CD1c-positive myeloid dendritic cell (primary cell): ENCODE measurements at regions not wholly inside any gene's neighbourhood (a gene's known extent, or its start where the extent isn't known, plus 50 kb on each side); places are given as distances from the start of the nearest gene placed in this dataset.
"Not testable (repeated sequence)": the region's sequence is repeated elsewhere in the genome, so short reads cannot be mapped to it uniquely, and the experiment has no call there.

ENCODE experiments used
- DNase-seq: peaks from one replicate; pipeline ENCODE4 v3.0.0-alpha.2; 2016; ENCODE audit errors: extremely low spot score

GRCh38 chr10:7069706-7070105, 341.1 kb downstream of the SFMBT2 start:
- no peak for DNase-seq

GRCh38 chr10:7056216-7056615, 354.6 kb downstream of the SFMBT2 start:
- no peak for DNase-seq

GRCh38 chr10:7054915-7055314, 355.9 kb downstream of the SFMBT2 start:
- DNase-seq = no peak

GRCh38 chr10:7053195-7053594, 357.6 kb downstream of the SFMBT2 start:
- DNase-seq = no peak

- not testable (repeated sequence) for DNase-seq
Observed at GRCh38 chr10:7050024-7050423, 360.8 kb downstream of the SFMBT2 start.

GRCh38 chr10:7048061-7048460, 362.8 kb downstream of the SFMBT2 start:
- DNase-seq = no peak

GRCh38 chr10:7046615-7047014, 364.2 kb downstream of the SFMBT2 start:
- DNase-seq = peak; percentile 19

GRCh38 chr10:7045891-7046599, 364.8 kb downstream of the SFMBT2 start:
- peak; percentile 86 for DNase-seq

GRCh38 chr10:7043055-7043653, 367.7 kb downstream of the SFMBT2 start:
- no peak for DNase-seq

GRCh38 chr10:7042419-7043054, 368.3 kb downstream of the SFMBT2 start:
- no peak for DNase-seq

GRCh38 chr10:7042000-7042399, 368.8 kb downstream of the SFMBT2 start:
- no peak for DNase-seq

- no peak for DNase-seq
Observed at GRCh38 chr10:7040681-7041080, 370.2 kb downstream of the SFMBT2 start.

GRCh38 chr10:7039859-7040258, 371.0 kb downstream of the SFMBT2 start:
- no peak for DNase-seq

GRCh38 chr10:7038416-7038815, 372.4 kb downstream of the SFMBT2 start:
- no peak for DNase-seq

- DNase-seq = not testable (repeated sequence)
Observed at GRCh38 chr10:7037434-7037833, 373.4 kb downstream of the SFMBT2 start.

GRCh38 chr10:7036951-7037350, 373.9 kb downstream of the SFMBT2 start:
- peak; percentile 50 for DNase-seq

- no peak for DNase-seq
Observed at GRCh38 chr10:7035126-7035761, 375.6 kb downstream of the SFMBT2 start.

GRCh38 chr10:7033031-7033430, 377.8 kb downstream of the SFMBT2 start:
- DNase-seq = no peak

GRCh38 chr10:7030134-7030855, 380.5 kb downstream of the SFMBT2 start:
- DNase-seq = no peak

- DNase-seq = no peak
Observed at GRCh38 chr10:7029672-7030071, 381.2 kb downstream of the SFMBT2 start.

- DNase-seq = no peak
Observed at GRCh38 chr10:7028809-7029166, 382.0 kb downstream of the SFMBT2 start.
